Hepatocyte (in vitro differentiated cells): ENCODE measurements at regions not wholly inside any gene's neighbourhood (a gene's known extent, or its start where the extent isn't known, plus 50 kb on each side); places are given as distances from the start of the nearest gene placed in this dataset.

Experiments
- DNase-seq: peaks from one replicate; pipeline ENCODE4 v3.0.0-alpha.2; 2016; ENCODE audit warnings: low spot score
- H2AFZ ChIP-seq: fragments of 200-600 bp; sonication (generic); 2 replicates; pipeline ENCODE4 v1.6.0; 2016; ENCODE audit warnings: antibody characterized with exemption, mild to moderate bottlenecking
- H3K27ac ChIP-seq: fragments of 200-600 bp; sonication (generic); 2 replicates; pipeline ENCODE4 v1.5.1; 2016; ENCODE audit warnings: mild to moderate bottlenecking
- H3K27me3 ChIP-seq: fragments of 200-600 bp; sonication (generic); 2 replicates; pipeline ENCODE4 v1.6.1; 2016
- H3K36me3 ChIP-seq: fragments of 200-600 bp; sonication (generic); replicated peaks from 2 replicates; pipeline ENCODE4 v1.5.1; 2016; ENCODE audit warnings: low read depth; ENCODE audit not compliant: insufficient read depth
- H3K4me1 ChIP-seq: fragments of 200-600 bp; sonication (generic); 2 replicates; pipeline ENCODE4 v1.5.1; 2016; ENCODE audit warnings: mild to moderate bottlenecking, moderate library complexity; ENCODE audit not compliant: insufficient read depth
- H3K4me2 ChIP-seq: fragments of 200-600 bp; sonication (generic); 2 replicates; pipeline ENCODE4 v1.6.0; 2016
- H3K4me3 ChIP-seq: fragments of 200-600 bp; sonication (generic); 2 replicates; pipeline ENCODE4 v1.5.1; 2016; ENCODE audit warnings: mild to moderate bottlenecking
- H3K79me2 ChIP-seq: fragments of 200-600 bp; sonication (generic); 2 replicates; pipeline ENCODE4 v1.6.0; 2017; ENCODE audit warnings: mild to moderate bottlenecking
- H3K9me2 ChIP-seq: fragments of 200-600 bp; sonication (generic); replicated peaks from 2 replicates; pipeline ENCODE4 v1.6.0; 2017; ENCODE audit warnings: mild to moderate bottlenecking; ENCODE audit not compliant: insufficient read depth
- H3K9me3 ChIP-seq: fragments of 200-600 bp; sonication (generic); 2 replicates; pipeline ENCODE4 v1.5.1; 2016; ENCODE audit warnings: low read depth, mild to moderate bottlenecking
- H4K20me1 ChIP-seq: fragments of 200-600 bp; sonication (generic); 2 replicates; pipeline ENCODE4 v1.6.0; 2016; ENCODE audit warnings: mild to moderate bottlenecking; ENCODE audit not compliant: insufficient read depth, poor library complexity, severe bottlenecking
- CTCF ChIP-seq: fragments of 200-600 bp; sonication (generic); IDR thresholded peaks from 2 replicates; pipeline ENCODE4 v1.5.1; 2016; ENCODE audit warnings: antibody characterized with exemption, mild to moderate bottlenecking; ENCODE audit not compliant: poor library complexity
- EZH2 ChIP-seq: fragments of 200-600 bp; sonication (generic); IDR thresholded peaks from 2 replicates; pipeline ENCODE4 v1.6.1; 2016; ENCODE audit warnings: antibody characterized with exemption, mild to moderate bottlenecking, borderline replicate concordance
- EZH2phosphoT487 ChIP-seq: fragments of 200-600 bp; sonication (generic); IDR thresholded peaks from one replicate; pipeline ENCODE4 v1.6.1; 2018; ENCODE audit warnings: antibody characterized with exemption, mild to moderate bottlenecking, low read depth, moderate library complexity; ENCODE audit not compliant: unreplicated experiment, severe bottlenecking
- WGBS: methylation state at CpG from one replicate; pipeline ENCODE4 v1.1.6; 2016; ENCODE audit warnings: low lambda C conversion rate; ENCODE audit errors: missing lambda C conversion rate; 5-methylcytosine and 5-hydroxymethylcytosine counted together

- Histone ChIP-seq H3K27me3 (no peaks in the 10 kb centered on the region), H3K79me2 (no peaks in the 10 kb centered on the region), H3K4me3 (no peak overlapping the region), H3K27ac (no peak overlapping the region), H3K4me1 (no peaks in the 10 kb centered on the region), H3K36me3 (no peaks in the 10 kb centered on the region), H2AFZ (no peak overlapping the region), H3K9me2 (no peaks in the 10 kb centered on the region), H4K20me1 (no peaks in the 10 kb centered on the region), H3K9me3 (no peaks in the 10 kb centered on the region), H3K4me2 (no peak overlapping the region)
- no peak for TF ChIP-seq CTCF
- no peak for TF ChIP-seq EZH2phosphoT487
- TF ChIP-seq EZH2, result no peak
- DNase-seq, result no peak
- WGBS, result 81% methylated on average over 3 of the region's 3 CpGs
These were observed 172.3 kb upstream of the PLPPR1 start for GRCh38 chr9:100856238-100856637.

DNA sequence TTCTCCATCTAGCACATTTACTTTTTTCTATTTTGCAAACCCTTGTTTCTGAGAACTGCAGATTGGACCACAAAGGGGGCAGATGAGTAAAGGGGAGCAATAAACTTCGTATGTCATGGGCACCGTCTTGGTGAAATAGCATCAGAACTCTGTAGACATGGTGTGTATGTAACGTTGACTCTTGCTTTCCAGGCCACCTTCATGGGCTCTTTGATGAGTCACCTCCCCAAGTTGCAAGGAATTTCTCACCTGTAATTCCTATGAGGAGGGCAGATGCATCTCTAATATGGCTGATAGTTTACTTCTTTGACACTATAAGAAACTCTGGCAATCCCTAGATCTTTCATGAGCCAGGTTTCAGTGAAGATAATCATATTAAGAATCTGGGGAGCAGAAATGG lies 163.4 kb upstream of the PLPPR1 start:
- TF ChIP-seq EZH2phosphoT487 (no peak), EZH2 (no peak), CTCF (no peak)
- Histone ChIP-seq H3K27me3 (no peaks in the 10 kb centered on the region), H2AFZ (no peak overlapping the region), H3K79me2 (no peaks in the 10 kb centered on the region), H3K9me3 (no peaks in the 10 kb centered on the region), H3K4me3 (no peak overlapping the region), H3K9me2 (no peaks in the 10 kb centered on the region), H3K4me2 (no peak overlapping the region), H4K20me1 (no peaks in the 10 kb centered on the region), H3K36me3 (no peaks in the 10 kb centered on the region), H3K4me1 (no peaks in the 10 kb centered on the region), H3K27ac (no peak overlapping the region)
- WGBS, result 70% methylated on average over 3 of the region's 3 CpGs
- DNase-seq, result no peak

DNA sequence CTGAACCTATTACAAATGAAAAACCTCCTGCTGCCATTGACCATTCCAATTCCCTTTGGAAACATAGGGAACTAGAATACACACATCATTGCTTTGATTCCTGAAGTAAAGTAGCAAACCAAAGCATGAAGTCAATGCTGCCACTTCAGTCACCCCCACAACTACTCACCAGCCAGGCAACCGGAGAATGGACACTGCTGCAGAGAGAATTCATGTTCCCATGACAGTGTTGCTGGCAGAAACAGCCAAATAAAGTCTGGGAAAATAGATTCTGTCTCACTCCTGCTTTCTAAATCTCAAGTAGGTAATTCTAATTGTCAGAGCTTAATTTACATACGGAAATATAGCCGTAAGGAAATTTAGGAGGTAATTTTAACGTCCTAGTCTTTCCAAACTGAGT lies 162.9 kb upstream of the PLPPR1 start:
- no peaks in the 10 kb centered on the region for H3K36me3 ChIP-seq
- no peak for DNase-seq
- H3K27me3 ChIP-seq, result no peaks in the 10 kb centered on the region
- H3K27ac ChIP-seq, result no peak overlapping the region
- WGBS, result 85% methylated on average over 4 of the region's 4 CpGs
- no peaks in the 10 kb centered on the region for H4K20me1 ChIP-seq
- no peaks in the 10 kb centered on the region for H3K79me2 ChIP-seq
- no peak overlapping the region for H3K4me2 ChIP-seq
- TF ChIP-seq EZH2phosphoT487 (no peak), EZH2 (no peak), CTCF (no peak)
- no peak overlapping the region for H2AFZ ChIP-seq
- H3K4me1 ChIP-seq, result no peaks in the 10 kb centered on the region
- no peak overlapping the region for H3K4me3 ChIP-seq
- no peaks in the 10 kb centered on the region for H3K9me3 ChIP-seq
- no peaks in the 10 kb centered on the region for H3K9me2 ChIP-seq

GRCh38 chr9:100869326-100869725 lies 159.2 kb upstream of the PLPPR1 start:
- Histone ChIP-seq H3K9me3 (no peaks in the 10 kb centered on the region), H3K79me2 (no peaks in the 10 kb centered on the region), H3K27me3 (no peaks in the 10 kb centered on the region), H3K4me3 (no peak overlapping the region), H3K9me2 (no peaks in the 10 kb centered on the region), H3K4me2 (no peak overlapping the region), H2AFZ (no peak overlapping the region), H3K36me3 (no peaks in the 10 kb centered on the region), H4K20me1 (no peaks in the 10 kb centered on the region), H3K27ac (no peak overlapping the region), H3K4me1 (no peaks in the 10 kb centered on the region)
- TF ChIP-seq EZH2phosphoT487, result no peak
- TF ChIP-seq EZH2, result no peak
- no peak for TF ChIP-seq CTCF
- 83% methylated on average over 3 of the region's 3 CpGs for WGBS
- DNase-seq, result no peak
